ENCODE measurements at regions not wholly inside any gene's neighbourhood (a gene's known extent, or its start where the extent isn't known, plus 50 kb on each side); places are given as distances from the start of the nearest gene placed in this dataset.
"Not testable (repeated sequence)": the region's sequence is repeated elsewhere in the genome, so short reads cannot be mapped to it uniquely, and the experiment has no call there.

DNA sequence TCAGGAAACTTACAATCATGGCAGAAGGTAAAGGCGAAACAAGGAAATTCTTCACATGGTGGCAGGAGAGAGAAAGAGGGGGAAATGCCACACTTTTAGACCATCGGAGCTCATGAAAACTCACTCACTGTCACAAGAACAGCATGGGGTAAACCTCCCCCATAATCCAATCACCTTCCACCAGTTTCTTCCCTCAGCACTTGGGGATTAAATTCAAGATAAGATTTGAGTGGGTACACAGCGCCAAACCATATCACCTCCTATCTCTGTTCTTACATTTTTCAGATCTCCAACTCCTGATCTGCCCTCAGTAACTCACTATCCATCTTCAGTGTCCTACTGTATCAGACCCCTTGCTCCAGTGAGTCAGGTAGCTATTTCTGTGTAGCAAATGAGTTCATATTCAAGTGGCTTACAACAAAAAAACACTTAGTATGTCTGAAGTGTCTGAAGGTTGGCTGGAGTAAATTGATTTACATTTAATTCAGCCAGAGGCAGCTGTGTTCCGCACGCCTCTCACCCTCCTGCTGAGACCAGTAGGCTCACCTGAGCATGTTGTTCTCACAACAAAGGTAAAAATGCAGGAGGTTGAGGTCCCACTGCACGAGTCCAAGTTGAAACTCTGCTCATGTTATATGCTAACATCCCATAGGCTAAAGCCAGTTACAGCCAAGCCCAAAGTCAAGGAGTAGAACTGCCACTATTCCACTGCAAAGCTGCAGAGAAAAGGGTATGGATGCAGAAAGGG, 180.7 kb upstream of the LMCD1 start:
- DNase-seq (ENCODE audit: low read depth), result no peak
- TF ChIP-seq MYC (IDR thresholded peaks at IDR 0.05; ENCODE audit: low read depth, low read length), result no peak
- no peak for TF ChIP-seq CTCF (IDR thresholded peaks at IDR 0.05; ENCODE audit: low read depth, low read length)
- TF ChIP-seq, protein P1, sequence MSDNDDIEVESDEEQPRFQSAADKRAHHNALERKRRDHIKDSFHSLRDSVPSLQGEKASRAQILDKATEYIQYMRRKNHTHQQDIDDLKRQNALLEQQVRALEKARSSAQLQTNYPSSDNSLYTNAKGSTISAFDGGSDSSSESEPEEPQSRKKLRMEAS (IDR thresholded peaks at IDR 0.05; ENCODE audit: low read depth, low read length), result no peak
- no peak for TF ChIP-seq POLR2A (IDR thresholded peaks at IDR 0.05; ENCODE audit: extremely low read depth, insufficient read length)
- no peak overlapping the region for H3K4me3 ChIP-seq (ENCODE audit: low read depth, low read length)

GRCh38 chr3:8324747-8325146, 176.9 kb upstream of the LMCD1 start:
- peak; percentile 29 for DNase-seq (ENCODE audit: low read depth)
- TF ChIP-seq CTCF (IDR thresholded peaks at IDR 0.05; ENCODE audit: low read depth, low read length) (peak; percentile 59), POLR2A (IDR thresholded peaks at IDR 0.05; ENCODE audit: extremely low read depth, insufficient read length) (no peak), MYC (IDR thresholded peaks at IDR 0.05; ENCODE audit: low read depth, low read length) (no peak)
- H3K4me3 ChIP-seq (ENCODE audit: low read depth, low read length), result no peak overlapping the region

GRCh38 chr3:8325306-8325705, 176.3 kb upstream of the LMCD1 start:
- no peak for DNase-seq (ENCODE audit: low read depth)
- H3K4me3 ChIP-seq (ENCODE audit: low read depth, low read length), result no peak overlapping the region
- no peak for TF ChIP-seq CTCF (IDR thresholded peaks at IDR 0.05; ENCODE audit: low read depth, low read length)
- no peak for TF ChIP-seq POLR2A (IDR thresholded peaks at IDR 0.05; ENCODE audit: extremely low read depth, insufficient read length)
- TF ChIP-seq MYC (IDR thresholded peaks at IDR 0.05; ENCODE audit: low read depth, low read length), result no peak
- TF ChIP-seq, protein P1 (IDR thresholded peaks at IDR 0.05; ENCODE audit: low read depth, low read length), result no peak

GRCh38 chr3:8325833-8326232, 175.8 kb upstream of the LMCD1 start:
- not testable (repeated sequence) for DNase-seq (ENCODE audit: low read depth); H3K4me3 ChIP-seq (ENCODE audit: low read depth, low read length)

- no peak overlapping the region for H3K4me3 ChIP-seq (ENCODE audit: low read depth, low read length)
- no peak for TF ChIP-seq CTCF (IDR thresholded peaks at IDR 0.05; ENCODE audit: low read depth, low read length)
- TF ChIP-seq, protein P1 (IDR thresholded peaks at IDR 0.05; ENCODE audit: low read depth, low read length), result no peak
- TF ChIP-seq POLR2A (IDR thresholded peaks at IDR 0.05; ENCODE audit: extremely low read depth, insufficient read length), result no peak
- no peak for TF ChIP-seq MYC (IDR thresholded peaks at IDR 0.05; ENCODE audit: low read depth, low read length)
- DNase-seq (ENCODE audit: low read depth), result no peak
These were observed 173.9 kb upstream of the LMCD1 start for GRCh38 chr3:8327739-8328138.

DNA sequence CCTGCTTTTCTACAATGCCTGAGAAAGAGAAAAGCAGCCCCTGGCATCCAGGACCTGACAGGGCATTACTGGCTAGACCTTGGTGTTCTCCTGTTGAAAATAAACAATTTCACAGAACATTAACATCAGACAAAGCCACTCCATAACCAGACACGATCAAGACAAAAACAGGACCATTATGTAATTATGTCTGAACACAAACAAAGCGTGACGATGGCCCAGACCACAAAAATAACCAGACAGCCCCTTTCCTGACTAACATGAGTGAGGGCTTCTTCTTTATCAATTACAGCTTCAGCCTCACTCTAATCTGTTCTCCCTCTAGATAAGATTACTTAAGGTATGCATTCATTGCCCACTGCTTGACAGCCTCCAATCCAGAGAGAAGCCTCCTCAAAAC, 172.7 kb upstream of the LMCD1 start:
- H3K4me3 ChIP-seq (ENCODE audit: low read depth, low read length), result no peak overlapping the region
- TF ChIP-seq, protein P1 (IDR thresholded peaks at IDR 0.05; ENCODE audit: low read depth, low read length), result no peak
- TF ChIP-seq CTCF (IDR thresholded peaks at IDR 0.05; ENCODE audit: low read depth, low read length) (no peak), MYC (IDR thresholded peaks at IDR 0.05; ENCODE audit: low read depth, low read length) (no peak), POLR2A (IDR thresholded peaks at IDR 0.05; ENCODE audit: extremely low read depth, insufficient read length) (no peak)
- DNase-seq (ENCODE audit: low read depth), result no peak

All from NB4 (cell line).